Body of pancreas (tissue), 4 donors: ENCODE measurements at regions not wholly inside any gene's neighbourhood (a gene's known extent, or its start where the extent isn't known, plus 50 kb on each side); places are given as distances from the start of the nearest gene placed in this dataset.

Source experiments
- CTCF ChIP-seq, 7 experiments: fragments of 450-650 bp in 4 of 7; fragments of 200-600 bp in 3 of 7; sonication (generic) in 3 of 7; IDR thresholded peaks; one replicate each; pipeline ENCODE4 v1.5.1; 2016 to 2019; ENCODE audit warnings: antibody characterized with exemption in 7 of 7
- POLR2A ChIP-seq, 3 donors: fragments of 450-650 bp; IDR thresholded peaks; one replicate each; pipeline ENCODE4 v1.6.1; 2016; ENCODE audit warnings: antibody characterized with exemption in 3 of 3, mild to moderate bottlenecking in 2 of 3

- no peak for TF ChIP-seq POLR2A (IDR thresholded peaks at IDR 0.05)
- no peak for TF ChIP-seq CTCF (IDR thresholded peaks at IDR 0.05)
These were observed 59.6 kb upstream of the IRF2 start for GRCh38 chr4:184533908-184534307.
